BLaER1 treated with 17β-estradiol and CSF1 and Interleukin-3, amounts not matched to agents 10 nM and 100 nM (cell line): ENCODE measurements at regions not wholly inside any gene's neighbourhood (a gene's known extent, or its start where the extent isn't known, plus 50 kb on each side); places are given as distances from the start of the nearest gene placed in this dataset.

Experiments used
- H3K27ac ChIP-seq, 11 experiments: shearing (Covaris generic); formaldehyde crosslinking; 2 replicates each; pipeline ENCODE4 v1.8.1; 2022
- H3K27me3 ChIP-seq, 11 experiments: shearing (Covaris generic); formaldehyde crosslinking; 2 replicates each; pipeline ENCODE4 v1.8.1; 2022
- H3K36me3 ChIP-seq, 11 experiments: shearing (Covaris generic); formaldehyde crosslinking; 2 replicates each; pipeline ENCODE4 v1.8.1; 2022
- H3K4me1 ChIP-seq, 10 experiments: shearing (Covaris generic); formaldehyde crosslinking; 2 replicates each; pipeline ENCODE4 v1.8.1; 2022
- H3K4me2 ChIP-seq, 11 experiments: shearing (Covaris generic); formaldehyde crosslinking; 2 replicates each; pipeline ENCODE4 v1.8.1; 2022
- H3K4me3 ChIP-seq, 10 experiments: shearing (Covaris generic); formaldehyde crosslinking; 2 replicates each; pipeline ENCODE4 v1.8.1; 2022
- H3K9ac ChIP-seq, 11 experiments: shearing (Covaris generic); formaldehyde crosslinking; 2 replicates each; pipeline ENCODE4 v1.8.1; 2022
- H3K9me3 ChIP-seq, 11 experiments: shearing (Covaris generic); formaldehyde crosslinking; replicated peaks in 1 of 11; 2 replicates each; pipeline ENCODE4 v1.8.1; 2022
- H4K20me1 ChIP-seq, 11 experiments: shearing (Covaris generic); formaldehyde crosslinking; 2 replicates each; pipeline ENCODE4 v1.8.1; 2022
- Cebpa-rat ChIP-seq, 11 experiments: shearing (Covaris generic); IDR thresholded peaks; 2 replicates each; pipeline ENCODE4 v1.8.1; 2022

DNA sequence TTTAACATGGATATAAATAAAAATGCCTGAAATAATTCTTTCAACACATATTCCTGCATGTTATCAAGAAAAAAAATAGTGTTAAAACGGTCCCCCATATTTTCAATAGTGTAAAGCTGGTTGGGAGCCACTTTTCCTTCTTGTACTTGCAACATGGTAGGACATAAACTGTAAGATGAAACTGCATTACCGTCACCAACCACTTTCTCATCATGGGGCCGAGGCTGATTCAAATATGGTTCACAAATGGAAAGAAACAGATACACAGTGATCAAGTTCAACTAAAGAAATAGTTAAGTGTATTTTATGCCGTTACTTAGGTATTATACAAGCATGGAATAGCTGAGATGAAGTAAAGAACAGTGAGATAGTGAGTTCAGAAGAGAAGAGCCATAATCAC lies 360.7 kb downstream of the ZEB2 start:
- no peaks in the 10 kb centered on the region for H3K9me3 ChIP-seq

DNA sequence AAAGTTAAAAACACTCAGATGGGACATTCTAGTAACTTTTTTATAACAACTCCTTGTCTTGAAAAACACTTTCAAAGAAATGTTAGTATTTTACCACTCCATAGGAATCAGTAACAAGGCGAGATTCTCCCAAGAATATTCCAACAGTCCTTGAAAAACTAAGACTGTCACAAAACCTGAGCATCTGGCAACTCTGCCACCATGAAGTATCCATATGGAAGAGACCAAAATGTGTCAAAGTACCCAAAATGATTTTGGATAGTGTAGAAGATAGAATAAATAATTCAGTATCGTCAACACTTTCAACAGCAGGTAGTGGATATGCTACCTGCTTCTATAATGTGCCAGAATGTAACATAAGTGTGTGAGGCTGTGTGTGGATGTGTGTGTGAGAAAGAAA lies 361.8 kb downstream of the ZEB2 start:
- no peaks in the 10 kb centered on the region for H4K20me1 ChIP-seq
- no peaks in the 10 kb centered on the region for H3K9me3 ChIP-seq
- no peak overlapping the region for H3K4me2 ChIP-seq
- peaks cover 0 to 16% (median 0%) of the 10 kb centered on the region in 10 experiments; a peak in 5 of 20 replicates for H3K4me1 ChIP-seq
- H3K4me3 ChIP-seq = no peak overlapping the region
- H3K9ac ChIP-seq = no peak overlapping the region
- no peaks in the 10 kb centered on the region for H3K27me3 ChIP-seq
- no peaks in the 10 kb centered on the region for H3K36me3 ChIP-seq
- H3K27ac ChIP-seq = no peak overlapping the region
- no peak for TF ChIP-seq Cebpa-rat (IDR thresholded peaks at IDR 0.05)

More for the DNA sequence above, 360.7 kb downstream of the ZEB2 start:
- Histone ChIP-seq H3K9ac (no peak overlapping the region), H3K4me3 (no peak overlapping the region), H4K20me1 (no peaks in the 10 kb centered on the region), H3K27me3 (no peaks in the 10 kb centered on the region), H3K27ac (no peak overlapping the region), H3K4me2 (no peak overlapping the region), H3K36me3 (no peaks in the 10 kb centered on the region), H3K4me1 (peaks cover 0 to 12% (median 0%) of the 10 kb centered on the region in 10 experiments; a peak in 4 of 20 replicates)
- TF ChIP-seq Cebpa-rat (IDR thresholded peaks at IDR 0.05) = no peak

DNA sequence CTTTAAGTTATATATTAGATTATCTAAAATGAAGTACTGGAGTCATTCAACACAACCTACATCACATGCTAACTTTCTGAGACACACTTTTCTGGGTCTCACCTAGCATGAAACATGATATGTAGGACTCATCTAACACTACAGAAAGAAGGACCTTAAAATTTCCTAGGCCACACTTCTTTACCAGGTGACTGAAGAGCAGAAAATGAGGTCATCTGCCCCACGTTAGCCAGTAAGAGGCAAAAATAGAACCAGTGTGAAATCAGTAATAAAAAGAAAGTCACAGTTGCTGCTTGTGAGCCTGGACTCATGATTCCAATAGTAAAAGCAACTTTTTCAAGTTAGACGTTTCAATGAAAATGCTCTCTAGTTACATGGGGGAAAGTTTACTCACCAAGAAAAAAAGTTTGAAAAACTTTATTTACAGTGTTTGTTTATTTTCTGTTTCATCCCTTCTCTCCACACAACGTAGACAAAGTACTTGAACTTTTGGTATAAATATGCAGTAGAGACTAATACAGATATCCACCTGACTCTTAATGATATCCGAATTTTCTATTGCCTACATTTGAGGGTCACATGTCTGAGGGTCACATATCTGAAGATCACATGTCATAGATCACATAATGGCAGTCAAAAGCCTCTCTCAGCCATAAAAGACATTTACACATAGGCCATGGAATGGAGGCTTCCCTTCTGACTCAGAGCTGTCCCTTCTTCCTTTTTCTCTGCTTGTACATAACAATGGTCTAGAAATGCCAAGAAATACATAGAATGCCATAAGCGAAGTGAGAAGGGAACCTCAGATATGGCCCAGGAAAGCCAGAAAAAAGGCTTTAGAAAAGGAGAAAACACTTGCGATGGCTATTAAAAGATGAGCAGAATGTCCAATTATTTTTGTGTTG lies 362.9 kb downstream of the ZEB2 start:
- H3K27ac ChIP-seq = 0 out of 22 replicates have a peak overlapping the region, but pooled peaks of 1 of the 11 experiments have one; percentile 20
- no peaks in the 10 kb centered on the region for H3K9me3 ChIP-seq
- peaks cover 0 to 23% (median 0%) of the 10 kb centered on the region in 10 experiments; a peak in 5 of 20 replicates for H3K4me1 ChIP-seq
- no peaks in the 10 kb centered on the region for H3K27me3 ChIP-seq
- no peak overlapping the region for H3K4me3 ChIP-seq
- no peaks in the 10 kb centered on the region for H4K20me1 ChIP-seq
- H3K9ac ChIP-seq = no peak overlapping the region
- no peak for TF ChIP-seq Cebpa-rat (IDR thresholded peaks at IDR 0.05)
- H3K36me3 ChIP-seq = no peaks in the 10 kb centered on the region
- no peak overlapping the region for H3K4me2 ChIP-seq

DNA sequence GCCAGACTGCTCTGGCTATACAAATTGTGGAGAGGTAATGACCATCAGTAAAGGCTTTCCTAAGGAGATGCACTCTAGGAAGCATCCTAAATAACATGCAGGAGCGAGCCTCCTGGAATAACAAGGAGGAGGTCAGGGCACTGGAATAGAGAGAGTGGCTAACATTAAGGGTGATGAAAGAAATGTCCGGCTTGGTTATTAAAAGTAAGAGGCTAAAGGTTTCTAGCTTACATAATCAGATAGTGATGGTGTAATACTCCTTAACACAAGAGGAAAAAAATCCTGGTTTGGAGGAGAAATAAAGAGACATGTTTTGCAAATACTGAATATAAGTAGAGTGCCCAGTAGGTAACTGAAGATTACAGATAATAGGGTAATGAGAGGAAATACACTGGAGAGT lies 365.7 kb downstream of the ZEB2 start:
- TF ChIP-seq Cebpa-rat (IDR thresholded peaks at IDR 0.05) = no peak
- Histone ChIP-seq H3K9me3 (no peaks in the 10 kb centered on the region), H3K36me3 (no peaks in the 10 kb centered on the region), H3K9ac (no peak overlapping the region), H3K27me3 (no peaks in the 10 kb centered on the region), H4K20me1 (no peaks in the 10 kb centered on the region), H3K4me2 (no peak overlapping the region), H3K4me1 (peaks cover 0 to 26% (median 0%) of the 10 kb centered on the region in 10 experiments; a peak in 3 of 20 replicates), H3K27ac (no peak overlapping the region), H3K4me3 (no peak overlapping the region)

DNA sequence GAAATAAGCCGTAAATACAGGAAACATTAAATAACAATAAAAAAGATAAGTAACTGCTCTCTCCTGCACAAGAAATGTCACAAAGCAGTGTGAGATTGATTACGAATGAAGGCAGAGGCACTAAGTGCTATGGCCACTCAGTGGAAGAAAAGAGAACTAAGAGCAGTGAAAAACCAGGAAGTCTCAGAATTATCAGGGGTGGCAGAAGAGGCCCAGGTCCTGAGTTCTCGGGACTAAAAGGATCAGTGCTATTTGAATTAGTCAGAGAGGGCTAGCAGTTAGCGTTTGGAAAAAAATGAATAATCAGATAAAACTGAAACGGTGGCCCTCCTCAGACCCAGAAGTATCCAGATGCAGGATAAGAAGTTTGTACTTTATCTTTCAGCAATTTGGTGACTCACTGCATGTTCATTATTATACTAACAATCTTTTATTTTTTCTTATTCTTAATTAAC lies 367.1 kb downstream of the ZEB2 start:
- Histone ChIP-seq H3K9me3 (no peaks in the 10 kb centered on the region), H3K36me3 (no peaks in the 10 kb centered on the region), H3K4me1 (peaks cover 0 to 26% (median 0%) of the 10 kb centered on the region in 10 experiments; a peak in 3 of 20 replicates), H3K9ac (no peak overlapping the region), H3K27me3 (no peaks in the 10 kb centered on the region), H3K4me2 (peak overlapping the region in 1 of 11 experiments; percentile 26; a peak in 1 of 22 replicates), H3K4me3 (no peak overlapping the region), H3K27ac (no peak overlapping the region; a peak in 1 of 22 replicates), H4K20me1 (no peaks in the 10 kb centered on the region)
- no peak for TF ChIP-seq Cebpa-rat (IDR thresholded peaks at IDR 0.05)

DNA sequence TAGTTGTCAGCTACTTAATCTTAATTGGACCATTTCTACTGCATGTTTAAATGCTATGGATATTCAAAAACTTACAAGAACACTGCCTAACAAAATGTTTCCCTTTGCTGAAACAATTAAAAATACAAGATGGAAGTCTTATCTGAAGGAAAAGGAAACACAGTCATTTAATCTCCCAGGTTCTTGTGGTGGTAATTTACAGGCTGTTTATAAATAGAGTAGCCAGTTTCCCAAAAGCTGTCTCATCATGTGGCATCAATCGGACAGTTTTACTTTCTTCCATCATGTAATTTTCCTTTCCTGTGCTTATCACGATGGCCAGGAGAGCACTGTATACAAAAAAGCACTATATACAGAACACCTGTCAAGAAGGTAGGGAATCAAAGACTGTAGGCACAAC lies 368.1 kb downstream of the ZEB2 start:
- H3K4me1 ChIP-seq = peaks cover 0 to 19% (median 0%) of the 10 kb centered on the region in 10 experiments; a peak in 3 of 20 replicates
- no peak overlapping the region for H3K9ac ChIP-seq
- no peaks in the 10 kb centered on the region for H3K36me3 ChIP-seq
- TF ChIP-seq Cebpa-rat (IDR thresholded peaks at IDR 0.05) = no peak
- no peaks in the 10 kb centered on the region for H3K27me3 ChIP-seq
- no peak overlapping the region for H3K27ac ChIP-seq
- H3K4me3 ChIP-seq = no peak overlapping the region
- no peaks in the 10 kb centered on the region for H4K20me1 ChIP-seq
- no peak overlapping the region; a peak in 2 of 22 replicates for H3K4me2 ChIP-seq
- no peaks in the 10 kb centered on the region for H3K9me3 ChIP-seq

DNA sequence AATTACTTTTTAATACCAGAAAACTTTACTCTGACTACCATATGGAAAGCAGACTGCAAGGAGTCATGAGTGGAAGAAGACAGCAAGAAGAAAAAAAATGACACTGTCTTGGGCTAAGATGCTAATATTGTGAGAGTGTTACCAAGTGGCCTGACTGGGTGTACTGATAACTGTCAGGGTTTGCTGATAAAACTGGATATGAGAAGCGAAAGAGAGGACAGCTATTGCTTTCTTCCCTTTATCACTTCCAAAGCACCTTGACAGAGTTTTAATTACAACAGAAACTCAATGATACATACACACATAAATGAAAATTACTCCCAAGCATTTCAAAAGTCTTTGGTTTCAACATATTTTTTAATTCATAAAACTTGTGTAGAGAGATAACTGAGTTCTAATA lies 368.5 kb downstream of the ZEB2 start:
- no peak for TF ChIP-seq Cebpa-rat (IDR thresholded peaks at IDR 0.05)
- Histone ChIP-seq H3K4me2 (no peak overlapping the region), H3K27ac (no peak overlapping the region), H3K9ac (no peak overlapping the region), H4K20me1 (no peaks in the 10 kb centered on the region), H3K9me3 (no peaks in the 10 kb centered on the region), H3K4me1 (peaks cover 0 to 19% (median 0%) of the 10 kb centered on the region in 10 experiments; a peak in 3 of 20 replicates), H3K27me3 (no peaks in the 10 kb centered on the region), H3K4me3 (no peak overlapping the region), H3K36me3 (no peaks in the 10 kb centered on the region)

DNA sequence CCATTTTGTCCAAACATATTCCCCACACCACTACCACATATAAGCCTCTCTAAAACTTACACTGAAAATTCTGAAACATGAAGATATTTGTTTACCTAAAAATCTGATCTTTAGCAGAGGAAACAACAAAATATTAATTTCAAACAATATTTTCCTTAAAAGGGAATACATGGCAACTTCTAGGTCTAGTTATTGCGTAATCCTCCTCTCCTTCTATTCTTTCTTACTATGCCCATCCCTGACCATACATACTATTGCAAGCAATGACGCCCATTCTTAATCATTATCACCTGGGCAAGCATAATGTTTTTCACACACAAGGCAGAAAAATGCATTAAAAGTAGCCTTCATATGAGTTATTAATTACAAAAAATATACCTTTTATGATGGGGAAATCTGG lies 372.6 kb downstream of the ZEB2 start:
- no peaks in the 10 kb centered on the region for H3K36me3 ChIP-seq
- peak in 6 of 11 experiments; percentile 23 to 89 (median 48); a peak in 10 of 22 replicates for TF ChIP-seq Cebpa-rat (IDR thresholded peaks at IDR 0.05)
- peaks cover 0 to 38% (median 2%) of the 10 kb centered on the region in 10 experiments; a peak in 8 of 20 replicates for H3K4me1 ChIP-seq
- H3K4me2 ChIP-seq = no peak overlapping the region
- H3K27me3 ChIP-seq = no peaks in the 10 kb centered on the region
- no peak overlapping the region for H3K4me3 ChIP-seq
- no peaks in the 10 kb centered on the region for H3K9me3 ChIP-seq
- no peak overlapping the region for H3K27ac ChIP-seq
- no peak overlapping the region for H3K9ac ChIP-seq
- no peaks in the 10 kb centered on the region for H4K20me1 ChIP-seq

DNA sequence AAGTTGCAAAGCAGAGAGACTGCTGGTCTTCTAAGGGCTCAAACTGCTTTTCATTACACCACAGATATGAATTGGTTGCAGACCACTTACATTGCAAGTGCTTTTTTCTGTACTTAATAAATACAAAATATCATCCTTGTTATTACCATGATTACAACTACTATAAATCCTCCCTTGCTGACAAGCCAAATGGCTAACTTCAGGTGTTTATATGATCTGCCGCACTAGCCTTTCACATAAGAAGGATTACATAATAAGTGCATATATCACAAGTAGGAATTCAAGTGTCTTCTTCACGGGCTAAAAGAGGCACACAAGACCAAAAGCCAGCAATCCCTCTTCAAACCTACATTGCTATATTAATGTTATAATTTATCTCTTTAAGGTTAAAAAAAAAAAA lies 373.0 kb downstream of the ZEB2 start:
- no peaks in the 10 kb centered on the region for H4K20me1 ChIP-seq
- no peak overlapping the region for H3K4me3 ChIP-seq
- no peak overlapping the region for H3K27ac ChIP-seq
- no peaks in the 10 kb centered on the region for H3K27me3 ChIP-seq
- no peaks in the 10 kb centered on the region; a peak in 1 of 22 replicates for H3K36me3 ChIP-seq
- H3K9me3 ChIP-seq = no peaks in the 10 kb centered on the region
- peaks cover 0 to 35% (median 2%) of the 10 kb centered on the region in 10 experiments; a peak in 8 of 20 replicates for H3K4me1 ChIP-seq
- no peak overlapping the region for H3K4me2 ChIP-seq
- no peak overlapping the region for H3K9ac ChIP-seq
- no peak for TF ChIP-seq Cebpa-rat (IDR thresholded peaks at IDR 0.05)
